ENCODE measurements at regions not wholly inside any gene's neighbourhood (a gene's known extent, or its start where the extent isn't known, plus 50 kb on each side); places are given as distances from the start of the nearest gene placed in this dataset.
"Not testable (repeated sequence)": the region's sequence is repeated elsewhere in the genome, so short reads cannot be mapped to it uniquely, and the experiment has no call there.

DNA sequence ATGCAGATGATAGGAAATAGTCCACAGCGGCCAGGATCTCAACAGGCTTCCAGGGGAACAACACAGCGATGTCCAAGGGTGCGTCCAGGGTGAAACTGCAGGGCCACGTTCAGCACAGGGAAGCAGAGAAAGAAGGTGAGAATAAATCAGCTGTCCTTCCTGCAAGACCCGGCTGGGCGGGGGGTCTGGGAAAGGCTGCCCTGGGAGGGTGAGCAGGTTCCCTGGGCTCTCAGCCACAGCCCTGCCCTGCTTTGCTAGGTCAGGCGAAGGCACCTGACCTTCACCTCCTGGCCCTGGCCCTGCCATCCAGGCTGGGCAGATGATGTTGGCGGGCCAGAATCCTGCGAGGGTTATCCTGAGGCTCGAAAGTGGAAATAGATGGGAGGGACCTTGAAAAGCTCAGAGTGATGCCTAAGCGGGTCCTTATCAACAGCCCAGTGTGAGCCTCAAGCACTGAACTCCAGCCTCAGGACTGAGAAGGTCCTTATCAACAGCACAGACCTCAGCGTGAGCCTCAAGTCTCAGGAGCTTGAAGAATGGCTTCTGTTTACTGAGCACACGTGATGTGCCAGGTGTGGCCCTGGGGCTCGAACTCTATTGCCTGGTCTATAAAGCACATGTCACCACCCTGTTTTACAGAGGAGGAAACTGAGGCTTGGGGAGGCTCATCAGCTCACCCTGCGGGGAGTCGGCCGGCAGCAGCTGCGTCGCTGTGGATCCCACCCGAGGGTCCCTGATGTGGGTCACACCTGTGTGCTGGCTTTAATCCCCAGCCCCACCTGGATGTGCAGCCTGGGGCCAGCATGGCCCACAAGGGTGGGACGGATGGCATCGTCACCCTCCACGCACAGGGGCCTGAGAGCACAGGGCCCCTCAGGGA, 191.1 kb downstream of the BANP start:
- H3K4me1 Mint-ChIP-seq, H3K27ac Mint-ChIP-seq, DNase-seq, H3K4me3 Mint-ChIP-seq, H3K36me3 Mint-ChIP-seq, H3K27me3 Mint-ChIP-seq, CTCF ChIA-PET: not testable (repeated sequence)
- peaks cover 13% of the 10 kb centered on the region for H3K9me3 Mint-ChIP-seq

DNA sequence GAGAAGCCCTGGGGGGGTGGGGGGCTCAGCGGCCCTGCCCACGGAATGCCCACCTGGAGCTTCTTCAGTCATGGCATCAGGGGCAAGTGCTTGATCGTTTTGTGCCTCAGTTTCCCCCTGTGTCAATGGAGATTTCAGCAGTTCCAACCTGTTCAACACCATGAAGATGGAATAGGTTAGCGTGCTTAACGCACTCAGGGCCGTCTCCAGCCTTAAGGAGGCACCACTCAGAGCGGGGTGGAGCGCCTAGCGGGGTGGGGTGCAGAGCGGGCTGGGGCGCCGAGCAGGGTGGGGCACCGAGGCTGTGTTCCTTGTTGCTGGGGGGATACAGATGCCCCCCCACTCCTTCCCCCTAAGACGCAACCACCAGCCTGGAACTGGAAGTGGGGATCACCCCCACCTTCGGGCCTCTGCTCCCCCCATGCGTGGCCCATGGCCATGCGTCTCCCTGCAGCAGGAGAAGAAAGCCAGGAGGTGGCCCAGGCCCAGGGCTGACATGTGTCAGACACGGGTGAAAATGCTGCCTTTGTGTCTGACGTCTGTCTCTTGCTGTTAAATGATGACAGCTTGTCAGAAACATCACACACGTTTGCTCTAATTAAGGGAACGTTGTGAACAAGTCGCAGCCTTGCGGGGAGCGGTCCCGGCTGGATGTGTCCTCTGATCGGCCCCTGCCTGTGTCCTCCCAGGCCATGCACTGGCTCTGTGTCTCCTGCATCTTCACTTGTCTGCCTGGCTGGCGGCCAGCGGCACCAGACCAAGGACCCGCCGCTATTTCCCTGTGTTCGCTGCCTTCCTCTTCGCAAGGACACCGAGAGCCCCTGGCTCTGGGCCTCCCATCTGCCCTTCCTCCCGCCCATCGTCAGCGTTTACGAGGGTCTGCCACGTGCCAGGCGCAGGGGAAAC, 192.1 kb downstream of the BANP start:
- H3K4me1 Mint-ChIP-seq, H3K27ac Mint-ChIP-seq, H3K9me3 Mint-ChIP-seq, H3K36me3 Mint-ChIP-seq, CTCF ChIA-PET, H3K4me3 Mint-ChIP-seq, H3K27me3 Mint-ChIP-seq, DNase-seq: not testable (repeated sequence)

DNA sequence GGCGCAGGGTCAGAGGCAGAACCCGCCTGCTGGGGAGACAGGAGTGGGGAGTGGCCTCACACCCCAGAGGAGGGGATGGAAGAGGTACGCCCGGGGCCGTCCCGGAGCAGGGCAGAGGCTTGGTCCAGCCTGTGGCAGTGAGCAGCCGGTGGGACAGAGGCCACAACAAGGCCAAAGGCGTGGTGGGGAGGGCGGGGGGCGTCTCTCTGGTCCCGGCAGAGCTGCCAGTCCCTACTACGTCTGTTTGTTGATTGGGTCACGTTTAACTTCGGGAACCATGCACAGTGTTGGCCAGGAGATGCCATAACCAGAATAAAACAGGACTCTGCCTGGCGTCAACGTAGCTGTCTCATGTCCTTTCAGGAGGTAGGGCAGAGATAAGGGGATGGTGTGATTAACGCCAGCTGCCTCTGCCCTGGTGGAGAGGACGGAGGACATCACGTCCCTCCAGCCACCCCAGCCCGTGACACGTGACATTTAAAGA, 192.8 kb downstream of the BANP start:
- Mint-ChIP-seq H3K27ac (no peak overlapping the region), H3K27me3 (no peaks in the 10 kb centered on the region), H3K9me3 (no peaks in the 10 kb centered on the region), H3K4me3 (no peak overlapping the region), H3K36me3 (no peaks in the 10 kb centered on the region), H3K4me1 (no peaks in the 10 kb centered on the region)
- DNase-seq, result no peak
- CTCF ChIA-PET, result no interaction called here

DNA sequence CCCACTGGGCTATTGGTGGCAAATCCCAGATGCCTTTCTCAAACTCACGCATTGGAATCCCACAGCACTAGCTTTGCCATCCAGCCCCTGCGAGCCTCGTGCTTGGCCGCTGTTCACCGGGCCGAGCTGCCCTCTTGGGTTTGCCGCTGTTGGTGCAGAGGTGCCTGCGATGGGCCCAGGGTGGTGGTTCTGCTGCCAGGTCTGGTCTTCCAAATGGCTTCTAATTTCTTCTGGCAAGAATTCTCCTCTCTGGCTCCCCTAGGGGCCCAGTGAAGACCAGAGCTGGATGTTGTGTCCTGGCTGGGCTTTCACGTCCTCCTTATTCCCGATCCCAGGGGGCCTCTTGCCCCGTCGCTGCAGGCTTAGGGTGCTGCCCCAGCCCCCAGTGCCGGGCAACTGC, 194.1 kb downstream of the BANP start:
- H3K4me1 Mint-ChIP-seq, DNase-seq, H3K9me3 Mint-ChIP-seq, H3K4me3 Mint-ChIP-seq, H3K36me3 Mint-ChIP-seq, CTCF ChIA-PET, H3K27me3 Mint-ChIP-seq, H3K27ac Mint-ChIP-seq: not testable (repeated sequence)

DNA sequence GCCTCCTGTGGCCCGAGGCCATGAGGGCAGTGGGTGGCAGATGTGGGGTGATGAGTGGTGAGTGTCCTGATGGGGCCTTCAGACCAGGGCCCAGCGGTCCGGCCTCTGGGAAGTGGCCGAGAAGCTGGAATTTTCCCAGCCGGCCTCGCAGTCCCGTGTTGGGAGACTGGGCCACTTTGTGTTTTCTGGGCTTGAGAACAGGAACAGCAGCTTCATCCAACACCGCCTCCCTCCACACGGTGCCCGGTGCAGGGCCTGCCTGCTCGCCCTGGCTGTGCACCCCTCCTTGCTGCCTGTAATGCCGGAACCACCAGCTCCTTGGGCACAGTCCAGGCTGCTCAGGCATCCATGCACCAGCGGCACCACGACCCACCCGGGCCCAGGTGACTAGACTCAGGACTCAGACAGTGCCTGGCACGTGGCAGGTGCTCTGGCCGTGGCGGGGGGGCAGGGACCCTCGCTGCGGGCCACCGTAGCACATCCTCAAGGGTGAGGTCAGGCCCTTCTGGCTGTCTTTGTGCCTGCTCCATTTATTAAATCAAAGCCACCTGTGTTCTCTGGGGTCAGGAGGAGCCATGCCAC, 194.7 kb downstream of the BANP start:
- H3K27ac Mint-ChIP-seq, H3K4me1 Mint-ChIP-seq, CTCF ChIA-PET, H3K4me3 Mint-ChIP-seq, H3K27me3 Mint-ChIP-seq, H3K36me3 Mint-ChIP-seq, H3K9me3 Mint-ChIP-seq, DNase-seq: not testable (repeated sequence)

DNA sequence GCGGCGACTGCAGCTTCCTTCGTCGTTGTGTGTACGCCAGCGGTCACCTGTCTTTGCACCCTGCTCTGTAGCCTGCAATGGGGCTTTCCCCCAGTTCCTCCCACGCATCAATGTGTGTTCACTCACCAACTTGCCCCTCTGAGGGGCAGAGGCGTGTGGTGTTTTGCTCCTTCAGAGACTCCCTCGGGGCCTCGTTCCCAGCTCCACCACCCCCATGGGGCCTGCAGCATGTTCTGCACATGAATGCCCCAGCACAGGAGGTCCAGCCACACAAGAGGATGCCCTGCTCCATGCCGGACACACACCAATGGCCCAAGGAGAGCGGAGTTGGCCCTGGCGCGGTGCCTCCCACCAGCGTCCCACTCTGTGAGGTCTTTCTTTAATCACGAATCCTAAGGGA, 196.8 kb downstream of the BANP start:
- H3K4me3 Mint-ChIP-seq, CTCF ChIA-PET, H3K4me1 Mint-ChIP-seq, H3K9me3 Mint-ChIP-seq, DNase-seq, H3K27me3 Mint-ChIP-seq, H3K27ac Mint-ChIP-seq, H3K36me3 Mint-ChIP-seq: not testable (repeated sequence)

DNA sequence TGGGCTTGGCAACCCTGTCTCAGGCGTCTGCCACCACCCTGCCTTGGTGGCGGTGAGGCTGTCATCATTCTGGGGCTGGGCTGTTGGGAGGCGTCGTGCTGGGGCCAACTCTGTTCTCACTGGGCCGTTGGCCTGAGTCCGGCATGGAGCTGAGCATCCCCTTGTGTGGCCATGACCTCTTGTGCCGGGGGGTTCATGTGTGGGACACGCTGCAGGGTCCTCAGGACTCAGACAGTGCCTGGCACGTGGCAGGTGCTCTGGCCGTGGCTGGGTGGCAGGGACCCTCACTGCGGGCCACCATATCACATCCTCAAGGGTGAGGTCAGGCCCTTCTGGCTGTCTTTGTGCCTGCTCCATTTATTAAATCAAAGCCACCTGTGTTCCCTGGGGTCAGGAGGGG, 197.4 kb downstream of the BANP start:
- H3K4me3 Mint-ChIP-seq, H3K27me3 Mint-ChIP-seq, H3K4me1 Mint-ChIP-seq, CTCF ChIA-PET, H3K27ac Mint-ChIP-seq, H3K9me3 Mint-ChIP-seq, H3K36me3 Mint-ChIP-seq, DNase-seq: not testable (repeated sequence)

DNA sequence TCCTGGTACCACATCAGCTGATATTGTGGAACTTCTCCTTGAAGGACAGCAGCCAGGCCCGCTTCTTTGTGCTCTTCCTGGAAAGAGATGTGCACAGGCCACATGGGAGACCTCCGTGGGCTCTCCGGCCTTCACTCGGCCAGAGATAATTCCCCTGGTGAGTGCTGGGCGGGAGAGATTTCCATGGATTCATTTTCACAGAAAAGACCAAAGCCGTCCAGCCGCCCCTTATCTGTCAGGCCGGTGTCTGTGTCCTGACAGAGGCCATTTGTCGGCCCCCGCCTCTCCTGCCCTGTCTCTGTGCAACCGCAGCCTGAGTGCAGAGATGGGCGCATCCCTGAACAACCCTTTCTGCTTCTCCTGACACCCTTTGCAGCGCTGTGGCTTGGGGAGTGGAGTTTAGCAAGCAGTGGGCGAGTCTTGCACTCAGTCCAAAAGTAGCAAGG, 197.9 kb downstream of the BANP start:
- H3K9me3 Mint-ChIP-seq, H3K4me3 Mint-ChIP-seq, H3K4me1 Mint-ChIP-seq, H3K27ac Mint-ChIP-seq, H3K36me3 Mint-ChIP-seq, CTCF ChIA-PET, H3K27me3 Mint-ChIP-seq, DNase-seq: not testable (repeated sequence)

DNA sequence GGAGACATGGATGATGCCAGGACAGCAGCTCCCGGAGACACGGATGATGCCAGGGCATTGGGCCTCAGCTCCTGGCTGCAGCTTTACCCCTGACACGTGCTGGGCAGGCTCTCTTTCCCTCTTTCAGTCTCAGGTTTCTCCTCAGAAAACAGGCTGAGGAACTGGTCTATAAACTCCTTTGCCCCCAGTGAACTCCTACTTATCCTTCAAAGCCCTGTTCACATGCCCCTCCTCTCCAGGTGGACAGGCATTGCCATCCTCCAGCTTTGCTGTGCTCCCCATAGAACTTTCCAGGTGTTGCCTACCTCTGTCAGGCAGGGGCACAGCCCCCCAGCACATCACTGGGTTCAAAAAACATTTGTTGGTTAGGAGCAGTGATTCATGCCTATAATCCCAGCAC, 198.4 kb downstream of the BANP start:
- H3K27ac Mint-ChIP-seq, DNase-seq, CTCF ChIA-PET, H3K4me1 Mint-ChIP-seq, H3K4me3 Mint-ChIP-seq, H3K27me3 Mint-ChIP-seq, H3K36me3 Mint-ChIP-seq, H3K9me3 Mint-ChIP-seq: not testable (repeated sequence)

DNA sequence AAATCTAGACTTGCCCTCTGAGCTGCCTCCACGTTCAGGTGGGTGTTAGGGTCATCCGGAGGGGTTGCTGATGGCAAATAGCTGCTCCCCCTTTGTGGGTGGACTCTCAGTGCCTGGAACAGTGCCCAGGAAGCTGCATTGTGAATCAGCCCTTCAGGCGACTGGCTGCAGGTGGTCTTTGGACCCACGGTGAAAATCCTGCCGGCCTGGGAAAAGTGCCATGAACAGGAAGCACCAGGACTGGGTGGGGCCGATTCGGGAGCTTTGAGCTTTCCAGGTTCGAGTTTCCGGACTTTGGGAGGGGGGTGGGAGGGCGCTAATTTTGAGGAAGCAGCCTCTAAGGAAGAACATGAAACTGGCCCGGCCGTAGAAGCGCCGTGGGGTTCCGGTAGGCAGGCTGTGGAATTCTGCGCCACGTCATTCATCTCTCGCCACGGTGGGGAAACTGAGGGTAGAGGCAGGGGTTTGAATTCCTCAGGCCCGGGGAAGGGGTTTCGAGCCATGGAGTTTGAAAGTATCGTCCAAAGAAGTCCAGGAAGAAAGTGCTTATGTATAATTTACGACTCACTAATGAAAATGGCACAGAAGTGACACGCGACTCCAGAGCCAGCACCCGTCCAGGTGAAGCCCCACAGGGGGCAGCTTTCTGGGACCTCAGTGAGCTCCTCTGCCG, 199.4 kb downstream of the BANP start:
- CTCF ChIA-PET, H3K4me3 Mint-ChIP-seq: not testable (repeated sequence)

DNA sequence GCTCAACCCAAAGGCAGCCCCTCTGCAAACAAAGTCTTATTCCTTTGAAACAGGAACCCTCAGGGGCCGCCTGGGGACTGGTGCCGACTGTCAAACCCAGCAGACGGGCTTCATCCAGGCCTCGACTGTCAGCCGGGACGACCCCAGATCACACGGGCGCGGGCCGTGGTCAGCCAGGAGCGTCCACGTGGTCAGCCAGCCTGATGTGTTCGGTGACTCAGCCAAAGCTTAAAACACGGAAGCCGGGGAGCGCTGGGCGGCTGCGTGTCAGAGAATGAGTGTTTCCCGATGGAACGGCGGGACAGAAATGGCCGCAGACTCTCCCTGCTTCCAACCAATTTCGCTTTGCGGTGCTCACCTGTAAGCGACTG, 199.9 kb downstream of the BANP start:
- DNase-seq, H3K27me3 Mint-ChIP-seq, H3K27ac Mint-ChIP-seq, H3K9me3 Mint-ChIP-seq, CTCF ChIA-PET, H3K4me3 Mint-ChIP-seq, H3K36me3 Mint-ChIP-seq, H3K4me1 Mint-ChIP-seq: not testable (repeated sequence)

More for the DNA sequence above, 199.4 kb downstream of the BANP start:
- not testable (repeated sequence) for H3K36me3 Mint-ChIP-seq, H3K27ac Mint-ChIP-seq, H3K4me1 Mint-ChIP-seq, H3K27me3 Mint-ChIP-seq, H3K9me3 Mint-ChIP-seq, DNase-seq

DNA sequence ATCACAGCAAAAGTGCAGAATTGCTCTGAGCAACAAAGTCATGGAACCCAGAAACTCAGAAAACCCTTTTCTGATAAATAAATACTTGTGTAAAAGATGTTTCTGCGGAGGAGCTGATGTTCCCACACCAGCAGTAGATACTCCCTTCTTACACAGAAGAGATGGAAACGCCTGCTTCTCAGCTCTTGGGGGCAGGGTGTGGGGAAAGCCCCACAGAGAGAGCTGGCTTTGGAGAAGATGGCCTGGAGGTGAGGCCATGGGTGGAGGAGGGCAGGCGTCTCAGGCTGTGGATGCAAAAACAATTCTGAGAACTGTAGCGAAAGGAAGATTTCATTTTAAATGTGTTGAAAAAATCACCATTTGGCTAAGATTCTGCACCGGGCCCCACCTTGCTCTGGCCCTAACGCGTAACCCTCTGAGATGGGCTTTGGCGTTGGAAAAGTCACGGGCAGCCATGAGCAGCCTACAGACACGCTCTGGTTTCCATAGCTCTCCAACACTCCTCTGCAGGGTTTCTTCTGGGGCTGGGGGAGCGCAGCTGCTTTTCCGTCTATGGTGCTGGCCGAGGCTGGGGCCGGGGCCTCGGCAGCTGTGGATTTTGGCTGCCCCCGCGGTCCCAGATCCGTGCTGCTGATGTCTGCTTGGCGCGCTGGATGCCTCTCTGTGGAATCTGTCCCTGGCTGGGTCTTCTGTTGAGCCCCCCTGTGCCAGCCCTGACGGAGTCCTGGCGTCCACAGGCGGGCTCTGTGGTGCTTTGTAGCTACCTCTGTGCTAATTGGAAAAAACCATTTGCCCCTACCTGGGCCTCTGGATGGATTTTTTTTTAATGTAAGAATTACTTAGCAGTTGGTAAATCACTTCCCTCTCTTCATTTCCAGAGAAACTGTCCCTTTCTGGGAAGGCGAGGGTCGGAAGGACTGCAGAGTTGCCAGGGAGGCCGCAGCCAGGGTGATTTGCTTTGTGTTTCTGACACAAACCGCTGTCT, 200.9 kb downstream of the BANP start:
- H3K36me3 Mint-ChIP-seq, H3K4me1 Mint-ChIP-seq, H3K27me3 Mint-ChIP-seq, CTCF ChIA-PET, H3K4me3 Mint-ChIP-seq, H3K9me3 Mint-ChIP-seq, DNase-seq, H3K27ac Mint-ChIP-seq: not testable (repeated sequence)

DNA sequence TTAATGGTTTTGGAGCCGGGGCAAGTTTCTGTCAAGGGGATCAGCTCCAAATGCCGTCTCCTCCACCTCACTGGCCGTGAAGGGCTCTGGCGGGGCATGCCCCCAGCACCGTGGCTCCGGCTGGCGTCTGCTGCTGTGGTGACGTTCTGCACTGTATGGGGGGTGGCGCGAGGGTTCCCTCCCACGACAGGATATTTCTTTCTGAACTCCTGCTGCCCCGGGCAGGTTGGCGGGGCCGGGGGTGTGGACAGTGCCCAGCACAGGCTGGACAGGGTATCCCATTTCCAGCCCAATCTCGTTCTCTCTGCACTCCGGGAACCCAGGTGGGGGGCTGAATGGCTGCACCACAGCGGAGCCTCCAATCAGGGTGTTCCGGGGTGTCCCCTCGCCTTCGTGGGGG, 201.6 kb downstream of the BANP start:
- CTCF ChIA-PET, H3K27ac Mint-ChIP-seq, H3K4me1 Mint-ChIP-seq, H3K4me3 Mint-ChIP-seq, H3K27me3 Mint-ChIP-seq, DNase-seq, H3K36me3 Mint-ChIP-seq, H3K9me3 Mint-ChIP-seq: not testable (repeated sequence)

All from activated naive CD4-positive, alpha-beta T cell treated with anti-CD3 and anti-CD28 coated beads, Interleukin-2, amount 10 ng/mL, durations not matched to agents 7 days and 5 days (primary cell).